GM12865 (cell line): ENCODE measurements at regions not wholly inside any gene's neighbourhood (a gene's known extent, or its start where the extent isn't known, plus 50 kb on each side); places are given as distances from the start of the nearest gene placed in this dataset.

Source experiments
- DNase-seq: peaks from one replicate; pipeline ENCODE4 v3.0.0; 2010; ENCODE audit warnings: low read depth
- H3K4me3 ChIP-seq: 2 replicates; pipeline ENCODE4 v1.5.1; 2011; ENCODE audit warnings: mild to moderate bottlenecking, low read depth, low read length, control low read depth
- TF ChIP-seq, protein P1 (sequence below): IDR thresholded peaks from 2 replicates; pipeline ENCODE4 v1.5.1; 2011; ENCODE audit warnings: low read length, control low read depth, low read depth, inconsistent platforms; ENCODE audit not compliant: insufficient read depth; ENCODE audit errors: missing control alignments

DNA sequence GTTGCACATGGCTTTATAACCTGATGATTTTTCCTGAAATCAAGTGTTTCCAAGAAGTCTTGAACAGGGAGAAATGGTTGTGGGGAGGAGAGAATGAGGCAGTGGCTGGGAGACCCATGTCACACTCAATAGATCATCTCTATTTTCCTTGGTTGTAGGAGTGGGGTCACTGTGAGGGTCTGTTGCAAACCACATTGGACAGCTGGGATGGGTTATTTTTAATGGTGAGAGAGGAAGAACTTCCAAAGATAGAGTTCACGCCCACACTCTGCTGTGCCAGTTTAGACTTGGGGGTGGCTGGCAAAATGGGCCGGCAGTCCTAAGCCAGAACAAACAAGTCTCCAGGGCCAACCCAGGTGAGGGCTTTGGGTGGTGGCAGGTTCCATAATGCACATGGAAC lies 196.2 kb upstream of the ADRA1D start:
- no peak for DNase-seq
- TF ChIP-seq, protein P1, sequence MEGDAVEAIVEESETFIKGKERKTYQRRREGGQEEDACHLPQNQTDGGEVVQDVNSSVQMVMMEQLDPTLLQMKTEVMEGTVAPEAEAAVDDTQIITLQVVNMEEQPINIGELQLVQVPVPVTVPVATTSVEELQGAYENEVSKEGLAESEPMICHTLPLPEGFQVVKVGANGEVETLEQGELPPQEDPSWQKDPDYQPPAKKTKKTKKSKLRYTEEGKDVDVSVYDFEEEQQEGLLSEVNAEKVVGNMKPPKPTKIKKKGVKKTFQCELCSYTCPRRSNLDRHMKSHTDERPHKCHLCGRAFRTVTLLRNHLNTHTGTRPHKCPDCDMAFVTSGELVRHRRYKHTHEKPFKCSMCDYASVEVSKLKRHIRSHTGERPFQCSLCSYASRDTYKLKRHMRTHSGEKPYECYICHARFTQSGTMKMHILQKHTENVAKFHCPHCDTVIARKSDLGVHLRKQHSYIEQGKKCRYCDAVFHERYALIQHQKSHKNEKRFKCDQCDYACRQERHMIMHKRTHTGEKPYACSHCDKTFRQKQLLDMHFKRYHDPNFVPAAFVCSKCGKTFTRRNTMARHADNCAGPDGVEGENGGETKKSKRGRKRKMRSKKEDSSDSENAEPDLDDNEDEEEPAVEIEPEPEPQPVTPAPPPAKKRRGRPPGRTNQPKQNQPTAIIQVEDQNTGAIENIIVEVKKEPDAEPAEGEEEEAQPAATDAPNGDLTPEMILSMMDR, result no peak
- no peak overlapping the region for H3K4me3 ChIP-seq

DNA sequence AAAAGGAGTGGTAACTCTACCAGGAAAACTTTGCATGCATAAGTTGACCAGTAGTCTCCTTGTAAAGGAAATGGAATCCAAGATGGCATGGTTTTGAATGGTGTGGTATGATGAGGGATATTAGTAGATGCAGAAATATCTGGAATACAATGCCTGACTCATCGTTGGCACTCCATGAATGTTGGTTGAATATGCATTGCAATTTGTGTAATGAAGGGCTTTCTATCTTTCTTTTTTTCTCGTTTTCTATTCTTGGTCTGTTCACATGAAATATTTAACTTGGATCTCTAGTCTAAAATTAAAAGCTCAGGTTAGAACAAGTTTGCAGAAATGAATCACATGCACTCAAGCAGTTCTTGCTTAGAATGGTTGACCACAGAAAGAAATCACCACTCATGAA lies 195.3 kb upstream of the ADRA1D start:
- no peak overlapping the region for H3K4me3 ChIP-seq
- TF ChIP-seq, protein P1, result no peak
- no peak for DNase-seq

DNA sequence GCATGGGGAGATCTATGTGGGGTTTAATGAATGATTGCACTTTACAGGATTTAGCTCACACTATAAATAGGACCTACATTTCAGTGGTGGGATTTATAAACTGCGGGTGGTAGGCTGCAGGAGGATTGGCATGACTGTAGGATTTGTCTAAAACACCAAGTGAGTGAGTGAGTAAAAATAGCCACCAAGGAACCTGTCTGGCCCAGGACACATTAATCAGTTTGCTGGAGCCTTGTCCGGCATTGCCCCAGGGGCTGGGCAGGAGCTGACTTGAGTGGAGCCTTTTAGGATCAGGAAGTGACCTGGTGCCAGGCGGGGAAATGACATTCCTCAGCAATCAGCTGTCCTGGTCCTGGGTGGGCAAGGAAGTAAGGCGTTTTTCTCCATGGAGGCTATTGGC lies 193.9 kb upstream of the ADRA1D start:
- TF ChIP-seq, protein P1, result no peak
- no peak overlapping the region for H3K4me3 ChIP-seq
- no peak for DNase-seq

DNA sequence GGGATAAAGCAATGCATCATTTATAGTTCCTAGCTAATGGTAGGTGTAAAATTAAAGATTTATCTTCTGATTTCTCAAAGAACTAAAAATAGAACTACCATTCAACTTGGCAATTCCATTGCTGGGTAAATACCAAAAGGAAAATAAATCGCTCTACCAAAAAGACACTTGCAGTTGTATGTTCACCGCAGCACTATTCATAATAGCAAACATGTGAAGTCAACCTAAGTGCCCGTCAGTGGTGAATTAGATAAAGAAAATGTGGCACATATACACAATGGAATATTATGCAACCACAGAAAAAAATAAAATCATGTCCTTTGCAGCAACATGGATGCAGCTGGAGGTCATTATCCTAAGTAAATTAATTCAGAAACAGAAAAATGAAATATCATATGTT lies 192.8 kb upstream of the ADRA1D start:
- DNase-seq, result no peak
- no peak overlapping the region for H3K4me3 ChIP-seq
- TF ChIP-seq, protein P1, result no peak

DNA sequence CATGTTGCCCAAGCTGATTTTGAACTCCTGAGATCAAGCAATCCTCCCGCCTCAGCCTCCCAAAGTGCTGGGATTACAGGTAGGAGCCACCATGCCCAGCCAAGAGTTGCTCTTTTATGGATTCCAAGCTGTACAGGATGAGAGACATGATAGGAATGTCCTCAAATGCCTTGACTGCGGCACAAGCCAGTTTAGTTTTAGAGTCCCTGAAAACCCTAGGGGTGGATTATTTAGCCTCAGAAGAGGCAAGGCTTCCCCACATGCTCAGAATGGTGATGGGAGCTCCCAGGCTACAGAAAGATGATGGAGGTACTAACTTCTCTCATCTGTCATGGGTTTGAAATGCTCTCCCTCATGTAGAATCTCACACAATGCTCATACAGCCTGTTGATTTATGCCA lies 192.1 kb upstream of the ADRA1D start:
- TF ChIP-seq, protein P1, result no peak
- H3K4me3 ChIP-seq, result no peak overlapping the region
- DNase-seq, result no peak

DNA sequence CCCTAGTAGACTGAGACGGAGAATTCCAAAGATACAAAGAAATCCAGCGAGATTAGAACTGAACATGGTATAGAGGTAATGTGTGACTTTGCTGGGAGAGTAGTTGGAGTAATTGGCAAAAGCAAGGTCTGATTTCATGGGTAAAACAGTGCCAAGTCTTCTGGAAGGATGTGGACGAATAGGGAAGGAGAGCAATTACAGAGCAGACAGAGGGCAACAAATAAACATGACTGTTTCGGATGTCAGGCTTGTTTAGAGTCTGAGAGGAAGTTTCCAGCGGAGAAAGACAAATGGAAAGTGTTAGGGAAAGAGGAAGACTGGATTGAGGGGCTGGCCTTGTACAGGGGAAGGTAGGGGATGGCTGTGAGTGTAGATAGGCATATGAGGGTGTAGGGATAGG lies 190.4 kb upstream of the ADRA1D start:
- DNase-seq, result no peak
- H3K4me3 ChIP-seq, result no peak overlapping the region
- TF ChIP-seq, protein P1, result no peak

- TF ChIP-seq, protein P1, result no peak
- DNase-seq, result no peak
- H3K4me3 ChIP-seq, result no peak overlapping the region
Observed at GRCh38 chr20:4437131-4437530, 188.0 kb upstream of the ADRA1D start.
